ENCODE measurements at regions not wholly inside any gene's neighbourhood (a gene's known extent, or its start where the extent isn't known, plus 50 kb on each side); places are given as distances from the start of the nearest gene placed in this dataset.

DNA sequence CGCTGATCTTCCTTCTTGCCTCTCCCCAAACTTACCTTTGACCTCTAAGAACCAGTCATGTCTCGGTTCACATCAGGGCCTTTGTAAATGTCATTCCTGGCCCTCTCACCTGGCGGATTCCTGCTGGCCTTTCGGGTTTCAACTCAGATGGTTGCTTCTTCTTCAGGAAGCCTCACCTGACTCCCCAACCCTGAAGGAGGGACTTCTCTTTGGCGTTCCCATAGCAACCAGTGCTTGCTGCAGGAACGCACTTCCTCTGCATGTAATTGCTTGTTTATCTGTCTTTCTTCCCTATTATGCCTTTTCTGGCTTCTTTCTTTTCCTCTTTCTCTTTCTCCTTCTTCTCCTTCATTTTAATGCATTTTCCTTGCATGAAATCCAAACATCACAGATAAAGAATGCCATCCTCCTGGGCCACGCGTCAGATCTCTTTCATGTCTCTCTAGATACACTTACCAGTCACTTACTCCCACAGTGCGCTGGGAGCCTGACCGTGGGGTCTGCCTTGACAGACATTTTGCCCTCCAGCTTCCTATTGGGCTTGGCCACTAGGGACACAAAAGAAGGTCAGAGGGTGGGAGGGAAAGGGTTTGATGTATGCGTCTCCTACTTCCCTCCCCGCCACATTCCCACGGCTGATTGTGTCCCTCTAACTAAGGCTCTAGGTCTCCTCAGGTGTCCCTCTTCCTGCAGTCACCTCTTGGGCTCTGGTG is 295.7 kb upstream of the TSHZ2 start:
- no peaks in the 10 kb centered on the region for H3K36me3 ChIP-seq (ENCODE audit: control insufficient read depth, insufficient read depth, low read length, severe bottlenecking)
- H3K4me1 ChIP-seq (ENCODE audit: control insufficient read depth, insufficient read depth, low read length): peaks cover 30% of the 10 kb centered on the region
- H3K27me3 ChIP-seq (replicated peaks; ENCODE audit: control insufficient read depth, insufficient read depth, low read length): no peaks in the 10 kb centered on the region
- no peak for DNase-seq (ENCODE audit: low read depth)
- H3K4me3 ChIP-seq (ENCODE audit: low read length): no peak overlapping the region
- no peak overlapping the region for H3K9ac ChIP-seq (ENCODE audit: low read length)
- peaks cover 6% of the 10 kb centered on the region for H3K9me3 ChIP-seq (ENCODE audit: control insufficient read depth, low read length)

DNA sequence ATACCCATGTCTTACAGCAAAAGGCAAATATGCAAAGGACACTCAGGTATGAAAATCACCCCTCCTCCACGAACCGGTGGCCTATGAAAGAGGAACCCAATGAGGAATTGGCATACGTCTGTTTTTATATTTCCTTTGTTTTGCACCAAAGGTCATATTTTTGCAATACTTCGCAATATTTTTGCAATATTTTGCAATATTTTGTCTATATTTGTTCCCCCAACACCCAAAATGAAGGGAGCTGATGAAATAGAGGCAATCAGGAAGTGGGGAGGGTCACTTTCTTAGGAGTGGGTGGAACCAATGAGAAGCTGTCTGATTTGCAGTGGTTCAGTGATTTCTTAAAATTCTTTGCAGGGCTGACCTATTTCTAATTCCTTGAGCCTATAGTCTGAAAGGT is 296.8 kb upstream of the TSHZ2 start:
- DNase-seq (ENCODE audit: low read depth): no peak
- no peak overlapping the region for H3K9ac ChIP-seq (ENCODE audit: low read length)
- no peaks in the 10 kb centered on the region for H3K36me3 ChIP-seq (ENCODE audit: control insufficient read depth, insufficient read depth, low read length, severe bottlenecking)
- peaks cover 6% of the 10 kb centered on the region for H3K27me3 ChIP-seq (replicated peaks; ENCODE audit: control insufficient read depth, insufficient read depth, low read length)
- H3K4me1 ChIP-seq (ENCODE audit: control insufficient read depth, insufficient read depth, low read length): peaks cover 30% of the 10 kb centered on the region
- H3K9me3 ChIP-seq (ENCODE audit: control insufficient read depth, low read length): no peaks in the 10 kb centered on the region
- no peak overlapping the region for H3K4me3 ChIP-seq (ENCODE audit: low read length)

DNA sequence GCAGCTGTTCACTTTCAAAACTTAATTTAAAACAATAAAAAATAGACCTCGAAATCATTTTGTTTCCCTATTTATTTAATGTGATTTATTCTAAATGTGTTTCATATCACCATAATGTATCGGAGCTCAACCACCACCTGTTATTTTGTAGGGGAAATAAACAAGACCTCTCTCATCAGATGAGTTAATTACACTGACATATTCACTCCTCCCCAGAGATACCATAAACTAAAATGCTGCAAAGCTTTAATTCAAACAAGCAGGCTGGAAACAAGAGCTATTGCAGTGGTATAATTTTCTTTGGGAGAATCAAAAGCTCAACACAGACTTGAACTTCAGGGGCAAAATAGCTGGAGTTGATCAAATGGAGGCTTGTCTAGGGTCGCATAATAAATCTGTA is 303.5 kb upstream of the TSHZ2 start:
- peaks cover 9% of the 10 kb centered on the region for H3K27me3 ChIP-seq (replicated peaks; ENCODE audit: control insufficient read depth, insufficient read depth, low read length)
- no peak overlapping the region for H3K4me3 ChIP-seq (ENCODE audit: low read length)
- no peaks in the 10 kb centered on the region for H3K9me3 ChIP-seq (ENCODE audit: control insufficient read depth, low read length)
- no peaks in the 10 kb centered on the region for H3K4me1 ChIP-seq (ENCODE audit: control insufficient read depth, insufficient read depth, low read length)
- no peak for DNase-seq (ENCODE audit: low read depth)
- no peak overlapping the region for H3K9ac ChIP-seq (ENCODE audit: low read length)
- H3K36me3 ChIP-seq (ENCODE audit: control insufficient read depth, insufficient read depth, low read length, severe bottlenecking): no peaks in the 10 kb centered on the region

DNA sequence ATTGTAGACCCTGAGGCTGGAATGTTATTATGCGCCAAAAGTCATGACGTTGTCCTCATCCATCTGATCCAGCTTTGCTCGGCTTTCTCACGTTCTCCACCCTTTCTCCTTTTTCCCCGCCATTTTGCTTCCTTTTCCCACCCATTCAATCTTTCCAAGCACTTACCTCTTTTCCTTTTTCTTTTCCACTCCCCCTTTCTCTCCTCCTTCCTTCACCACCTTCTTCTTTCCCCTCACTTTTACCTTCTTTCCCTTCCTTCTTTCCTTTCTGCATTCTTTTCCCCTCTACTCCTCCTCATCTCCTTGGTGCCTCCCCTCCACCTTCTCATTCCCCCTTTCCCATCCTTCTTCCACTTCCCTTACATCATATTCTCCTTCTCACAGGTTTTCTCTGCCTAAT is 304.8 kb upstream of the TSHZ2 start:
- Histone ChIP-seq H3K4me1 (ENCODE audit: control insufficient read depth, insufficient read depth, low read length) (no peaks in the 10 kb centered on the region), H3K4me3 (ENCODE audit: low read length) (no peak overlapping the region), H3K9ac (ENCODE audit: low read length) (no peak overlapping the region), H3K27me3 (replicated peaks; ENCODE audit: control insufficient read depth, insufficient read depth, low read length) (peaks cover 9% of the 10 kb centered on the region), H3K9me3 (ENCODE audit: control insufficient read depth, low read length) (no peaks in the 10 kb centered on the region), H3K36me3 (ENCODE audit: control insufficient read depth, insufficient read depth, low read length, severe bottlenecking) (no peaks in the 10 kb centered on the region)
- no peak for DNase-seq (ENCODE audit: low read depth)

DNA sequence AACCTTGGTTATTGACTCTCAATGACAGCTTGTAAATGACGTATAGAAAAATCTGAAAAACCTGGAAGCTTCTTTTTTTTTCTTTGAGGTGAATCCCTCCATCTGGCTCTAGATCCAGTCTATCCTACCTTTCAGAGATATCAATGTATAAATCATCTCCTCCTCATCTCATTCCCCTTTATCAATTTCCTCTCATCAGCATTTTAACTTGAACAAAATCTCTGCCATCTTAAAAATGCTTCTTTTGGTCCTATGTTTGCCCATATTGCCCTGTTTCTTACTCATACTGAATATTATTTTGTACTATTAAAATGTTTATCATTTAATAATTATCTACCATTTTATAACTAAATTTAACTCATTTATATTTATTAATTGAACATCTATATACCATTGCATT is 306.7 kb upstream of the TSHZ2 start:
- H3K4me3 ChIP-seq (ENCODE audit: low read length): no peak overlapping the region

DNA sequence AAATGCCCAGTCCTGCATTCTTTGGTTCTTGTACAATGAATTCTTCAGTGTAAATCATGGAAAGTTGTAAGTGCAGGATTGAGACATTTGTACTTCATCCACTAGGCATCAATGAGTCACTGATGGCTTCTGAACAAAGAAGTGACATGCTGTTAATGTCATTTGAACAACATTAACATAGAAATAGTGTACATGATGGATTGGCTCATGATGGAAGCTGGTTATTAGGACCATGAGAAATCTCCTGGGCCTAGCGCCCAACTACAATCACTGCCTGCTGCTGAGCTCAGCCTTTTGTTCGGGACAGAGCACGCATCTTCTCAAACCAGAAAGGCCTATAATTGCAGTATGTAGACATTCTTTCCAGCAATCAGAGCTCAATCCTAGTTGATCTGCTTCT is 316.8 kb upstream of the TSHZ2 start:
- no peaks in the 10 kb centered on the region for H3K4me1 ChIP-seq (ENCODE audit: control insufficient read depth, insufficient read depth, low read length)
- no peak overlapping the region for H3K9ac ChIP-seq (ENCODE audit: low read length)
- H3K4me3 ChIP-seq (ENCODE audit: low read length): no peak overlapping the region
- H3K9me3 ChIP-seq (ENCODE audit: control insufficient read depth, low read length): no peaks in the 10 kb centered on the region
- DNase-seq (ENCODE audit: low read depth): no peak
- no peaks in the 10 kb centered on the region for H3K27me3 ChIP-seq (replicated peaks; ENCODE audit: control insufficient read depth, insufficient read depth, low read length)
- H3K36me3 ChIP-seq (ENCODE audit: control insufficient read depth, insufficient read depth, low read length, severe bottlenecking): no peaks in the 10 kb centered on the region

More for the DNA sequence above, 306.7 kb upstream of the TSHZ2 start:
- Histone ChIP-seq H3K27me3 (replicated peaks; ENCODE audit: control insufficient read depth, insufficient read depth, low read length) (peaks cover 3% of the 10 kb centered on the region), H3K36me3 (ENCODE audit: control insufficient read depth, insufficient read depth, low read length, severe bottlenecking) (no peaks in the 10 kb centered on the region), H3K4me1 (ENCODE audit: control insufficient read depth, insufficient read depth, low read length) (no peaks in the 10 kb centered on the region), H3K9ac (ENCODE audit: low read length) (no peak overlapping the region), H3K9me3 (ENCODE audit: control insufficient read depth, low read length) (no peaks in the 10 kb centered on the region)
- DNase-seq (ENCODE audit: low read depth): no peak

DNA sequence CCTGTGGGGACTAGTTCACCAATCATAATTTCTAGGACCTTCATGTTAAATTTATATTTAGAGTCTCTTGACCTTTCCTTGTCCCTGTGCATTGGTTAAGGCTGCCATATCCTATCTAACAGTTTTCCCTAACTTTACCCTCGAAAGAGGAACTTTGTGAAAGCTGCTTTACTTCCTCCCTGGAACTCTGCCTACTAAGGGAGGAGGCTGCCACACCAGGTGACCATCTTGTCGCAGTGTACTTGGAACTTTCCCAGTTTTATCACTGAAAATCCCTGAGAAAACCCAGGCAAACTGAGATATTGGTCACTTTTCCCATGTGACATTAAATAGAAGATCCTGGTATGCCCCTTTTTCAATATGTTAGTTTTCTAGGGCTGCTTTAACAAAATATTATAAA is 317.6 kb upstream of the TSHZ2 start:
- Histone ChIP-seq H3K9ac (ENCODE audit: low read length) (no peak overlapping the region), H3K27me3 (replicated peaks; ENCODE audit: control insufficient read depth, insufficient read depth, low read length) (no peaks in the 10 kb centered on the region), H3K4me3 (ENCODE audit: low read length) (no peak overlapping the region), H3K36me3 (ENCODE audit: control insufficient read depth, insufficient read depth, low read length, severe bottlenecking) (no peaks in the 10 kb centered on the region), H3K9me3 (ENCODE audit: control insufficient read depth, low read length) (no peaks in the 10 kb centered on the region), H3K4me1 (ENCODE audit: control insufficient read depth, insufficient read depth, low read length) (no peaks in the 10 kb centered on the region)
- DNase-seq (ENCODE audit: low read depth): no peak

DNA sequence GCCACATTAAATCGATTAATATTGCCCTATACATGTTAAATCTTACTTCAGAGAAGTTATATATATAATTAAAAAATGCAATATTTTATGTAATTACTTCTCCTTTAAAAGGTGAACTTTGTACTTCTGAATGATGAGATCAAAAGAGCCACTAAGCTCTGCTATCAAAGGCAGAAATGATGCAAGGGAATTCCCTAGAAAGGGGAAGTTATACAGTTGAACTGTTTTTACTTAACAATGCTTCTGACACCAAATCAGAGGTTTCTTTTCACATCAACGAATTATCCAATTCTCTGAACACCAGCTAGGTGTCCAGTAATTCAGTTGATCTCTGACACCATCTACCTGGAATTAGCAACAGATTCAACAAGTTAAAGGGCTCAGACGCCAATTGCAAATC is 319.9 kb upstream of the TSHZ2 start:
- no peak for DNase-seq (ENCODE audit: low read depth)
- no peaks in the 10 kb centered on the region for H3K9me3 ChIP-seq (ENCODE audit: control insufficient read depth, low read length)
- H3K4me1 ChIP-seq (ENCODE audit: control insufficient read depth, insufficient read depth, low read length): no peaks in the 10 kb centered on the region
- H3K4me3 ChIP-seq (ENCODE audit: low read length): no peak overlapping the region
- peaks cover 1% of the 10 kb centered on the region for H3K27me3 ChIP-seq (replicated peaks; ENCODE audit: control insufficient read depth, insufficient read depth, low read length)
- H3K9ac ChIP-seq (ENCODE audit: low read length): no peak overlapping the region
- no peaks in the 10 kb centered on the region for H3K36me3 ChIP-seq (ENCODE audit: control insufficient read depth, insufficient read depth, low read length, severe bottlenecking)

DNA sequence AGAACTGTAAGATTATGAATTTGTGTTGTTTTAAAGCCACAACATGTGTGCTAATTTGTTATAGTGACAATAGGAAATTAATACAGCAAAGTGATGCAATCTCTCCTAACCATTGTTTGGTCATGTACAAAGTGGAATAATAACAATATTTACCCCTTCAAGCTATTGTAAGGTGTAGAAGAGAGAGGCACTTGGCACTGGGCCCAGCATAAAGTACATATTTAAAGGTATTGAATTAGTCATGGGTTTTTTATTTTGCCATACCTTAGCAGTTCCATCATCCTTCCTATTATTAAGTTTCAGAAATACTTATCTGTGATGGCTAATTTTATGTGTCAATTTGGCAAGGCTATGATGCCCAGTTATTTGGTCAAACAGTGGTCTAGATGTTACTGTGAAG is 322.4 kb upstream of the TSHZ2 start:
- Histone ChIP-seq H3K9ac (ENCODE audit: low read length) (no peak overlapping the region), H3K4me3 (ENCODE audit: low read length) (no peak overlapping the region), H3K9me3 (ENCODE audit: control insufficient read depth, low read length) (no peaks in the 10 kb centered on the region), H3K4me1 (ENCODE audit: control insufficient read depth, insufficient read depth, low read length) (no peaks in the 10 kb centered on the region), H3K36me3 (ENCODE audit: control insufficient read depth, insufficient read depth, low read length, severe bottlenecking) (no peaks in the 10 kb centered on the region), H3K27me3 (replicated peaks; ENCODE audit: control insufficient read depth, insufficient read depth, low read length) (peaks cover 8% of the 10 kb centered on the region)
- no peak for DNase-seq (ENCODE audit: low read depth)

DNA sequence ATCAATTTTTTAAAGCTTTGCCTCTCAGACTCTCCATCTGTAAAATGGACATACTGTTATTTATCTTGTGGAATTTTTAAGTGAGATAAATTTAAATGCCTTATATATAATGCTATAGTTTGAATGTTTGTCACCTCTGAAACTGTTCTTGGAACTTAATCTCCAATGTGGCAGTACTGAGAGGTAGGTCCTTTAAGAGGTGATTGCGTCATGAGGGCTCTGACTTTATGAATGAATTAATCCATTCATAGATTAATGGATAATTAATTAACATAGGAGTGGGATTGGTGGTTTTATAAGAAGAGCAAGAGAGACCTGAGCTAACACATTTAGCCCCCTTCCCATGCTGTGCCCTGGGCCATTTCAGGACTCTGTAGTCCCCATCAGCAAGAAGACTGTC is 326.3 kb upstream of the TSHZ2 start:
- H3K9ac ChIP-seq (ENCODE audit: low read length): no peak overlapping the region
- no peaks in the 10 kb centered on the region for H3K36me3 ChIP-seq (ENCODE audit: control insufficient read depth, insufficient read depth, low read length, severe bottlenecking)
- no peak for DNase-seq (ENCODE audit: low read depth)
- H3K9me3 ChIP-seq (ENCODE audit: control insufficient read depth, low read length): no peaks in the 10 kb centered on the region
- no peak overlapping the region for H3K4me3 ChIP-seq (ENCODE audit: low read length)
- H3K27me3 ChIP-seq (replicated peaks; ENCODE audit: control insufficient read depth, insufficient read depth, low read length): peaks cover 8% of the 10 kb centered on the region
- H3K4me1 ChIP-seq (ENCODE audit: control insufficient read depth, insufficient read depth, low read length): no peaks in the 10 kb centered on the region

DNA sequence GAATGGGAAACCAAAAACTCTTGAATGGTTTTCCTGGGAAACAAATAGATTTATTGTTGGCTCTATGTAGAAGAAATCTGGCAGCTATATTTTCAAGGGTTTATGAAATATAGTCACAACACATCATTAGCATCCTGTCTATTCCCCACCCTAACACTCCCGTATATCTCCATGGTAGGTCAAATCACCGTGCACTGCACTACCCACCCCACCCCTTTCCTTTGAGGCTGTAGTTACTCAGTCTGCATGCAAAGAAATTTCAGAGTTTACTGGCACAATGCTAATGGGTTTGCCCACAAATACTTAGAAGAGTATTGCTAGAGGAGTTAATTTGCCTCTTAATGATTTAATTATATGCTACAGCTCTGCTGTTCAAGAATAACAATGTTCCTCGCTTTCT is 329.1 kb upstream of the TSHZ2 start:
- DNase-seq (ENCODE audit: low read depth): no peak
- H3K27me3 ChIP-seq (replicated peaks; ENCODE audit: control insufficient read depth, insufficient read depth, low read length): peaks cover 8% of the 10 kb centered on the region
- no peaks in the 10 kb centered on the region for H3K9me3 ChIP-seq (ENCODE audit: control insufficient read depth, low read length)
- no peak overlapping the region for H3K4me3 ChIP-seq (ENCODE audit: low read length)
- H3K4me1 ChIP-seq (ENCODE audit: control insufficient read depth, insufficient read depth, low read length): no peaks in the 10 kb centered on the region
- H3K36me3 ChIP-seq (ENCODE audit: control insufficient read depth, insufficient read depth, low read length, severe bottlenecking): no peaks in the 10 kb centered on the region
- no peak overlapping the region for H3K9ac ChIP-seq (ENCODE audit: low read length)

DNA sequence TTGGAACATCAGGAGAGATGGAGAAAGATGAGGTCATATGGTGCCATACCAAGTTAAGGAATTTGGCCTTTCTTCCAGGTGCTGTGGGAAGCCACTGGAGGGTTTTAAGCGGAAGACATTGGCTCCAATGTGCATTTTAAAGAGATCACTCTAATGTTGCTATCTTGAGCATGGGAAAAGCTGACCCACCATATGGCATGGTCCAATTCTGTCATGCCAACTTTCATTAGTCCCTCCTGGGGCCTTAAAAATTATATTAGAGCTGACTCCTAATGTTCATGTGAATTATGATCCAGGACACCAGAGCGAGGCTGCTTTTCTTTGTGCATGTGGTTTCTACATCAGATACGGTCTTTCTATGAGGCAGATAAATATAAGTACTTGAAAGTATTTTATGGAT is 335.0 kb upstream of the TSHZ2 start:
- DNase-seq (ENCODE audit: low read depth): no peak

More for the DNA sequence above, 335.0 kb upstream of the TSHZ2 start:
- no peaks in the 10 kb centered on the region for H3K27me3 ChIP-seq (replicated peaks; ENCODE audit: control insufficient read depth, insufficient read depth, low read length)
- H3K4me1 ChIP-seq (ENCODE audit: control insufficient read depth, insufficient read depth, low read length): no peaks in the 10 kb centered on the region
- H3K36me3 ChIP-seq (ENCODE audit: control insufficient read depth, insufficient read depth, low read length, severe bottlenecking): no peaks in the 10 kb centered on the region
- H3K4me3 ChIP-seq (ENCODE audit: low read length): no peak overlapping the region
- no peaks in the 10 kb centered on the region for H3K9me3 ChIP-seq (ENCODE audit: control insufficient read depth, low read length)
- H3K9ac ChIP-seq (ENCODE audit: low read length): no peak overlapping the region
